Natural killer cell treated with Interleukin-12 subunit alpha and Interleukin-12 subunit beta and Interleukin-15 and Interleukin-18, amount 100 ng/mL, for 72 hours (primary cell): ENCODE measurements at regions not wholly inside any gene's neighbourhood (a gene's known extent, or its start where the extent isn't known, plus 50 kb on each side); places are given as distances from the start of the nearest gene placed in this dataset.

Experiments
- ATAC-seq, 2 donors: fragments of 150-1000 bp; cut with Tn5 transposase in 1 of 2; sonication (Bioruptor Pico), chemical (Tn5 transposase) in 1 of 2; 2 replicates each; pipeline ENCODE4 v1.10.0; 2021
- DNase-seq: peaks from one replicate; pipeline ENCODE4 v3.0.0; 2022; ENCODE audit warnings: low spot score
- H3K27ac Mint-ChIP-seq, 2 donors: 1 replicate in 1 of 2; 2 replicates in 1 of 2; pipeline ENCODE4 v1.8.0; 2022; ENCODE audit warnings: mixed read lengths in 2 of 2, mild to moderate bottlenecking in 1 of 2, moderate library complexity in 1 of 2
- H3K27me3 Mint-ChIP-seq, 2 donors: 1 replicate in 1 of 2; 2 replicates in 1 of 2; pipeline ENCODE4 v1.8.0; 2022; ENCODE audit warnings: mixed read lengths in 2 of 2
- H3K36me3 Mint-ChIP-seq: one replicate; pipeline ENCODE4 v1.8.0; 2022; ENCODE audit warnings: mixed read lengths
- H3K4me1 Mint-ChIP-seq, 2 donors: 1 replicate in 1 of 2; 2 replicates in 1 of 2; pipeline ENCODE4 v1.8.0; 2022; ENCODE audit warnings: low read depth in 2 of 2, mixed read lengths in 2 of 2, mild to moderate bottlenecking in 1 of 2
- H3K4me3 Mint-ChIP-seq: one replicate; pipeline ENCODE4 v1.8.0; 2022; ENCODE audit warnings: mixed read lengths
- H3K9me3 Mint-ChIP-seq: 2 replicates; pipeline ENCODE4 v1.8.0; 2022; ENCODE audit warnings: mixed read lengths

GRCh38 chr13:67630640-67631039 is 400.5 kb upstream of the PCDH9 start:
- H3K9me3 Mint-ChIP-seq: peaks cover 16% of the 10 kb centered on the region
- H3K27ac Mint-ChIP-seq: no peak overlapping the region

GRCh38 chr13:67623630-67624029 is 393.5 kb upstream of the PCDH9 start:
- Mint-ChIP-seq H3K27ac (no peak overlapping the region), H3K36me3 (no peaks in the 10 kb centered on the region), H3K4me3 (no peak overlapping the region), H3K4me1 (no peaks in the 10 kb centered on the region), H3K9me3 (peaks cover 18% of the 10 kb centered on the region), H3K27me3 (no peaks in the 10 kb centered on the region)
- no peak for DNase-seq
- no peak for ATAC-seq

More at GRCh38 chr13:67630640-67631039, 400.5 kb upstream of the PCDH9 start:
- ATAC-seq (no peak), DNase-seq (no peak)
- Mint-ChIP-seq H3K27me3 (no peaks in the 10 kb centered on the region), H3K4me1 (no peaks in the 10 kb centered on the region), H3K36me3 (no peaks in the 10 kb centered on the region), H3K4me3 (no peak overlapping the region)

DNA sequence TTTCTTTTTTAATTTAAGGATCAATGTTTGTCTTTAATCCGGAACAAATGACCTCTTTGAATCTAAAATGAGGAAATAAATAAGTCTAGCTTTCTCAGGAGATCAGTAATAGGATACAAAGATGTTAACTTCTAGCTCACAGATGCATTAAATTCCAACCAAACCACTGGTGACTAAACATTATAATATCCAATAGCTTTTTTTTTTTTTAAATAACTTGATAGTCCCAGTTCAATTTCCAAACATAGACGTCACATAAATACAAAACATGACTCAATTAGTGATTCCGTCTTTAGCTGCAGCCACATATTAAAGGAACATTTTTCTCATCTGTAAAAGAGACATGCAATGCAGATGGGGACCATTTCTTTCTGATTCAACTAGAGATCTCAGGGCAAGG is 390.5 kb upstream of the PCDH9 start:
- Mint-ChIP-seq H3K27ac (no peak overlapping the region), H3K4me1 (no peaks in the 10 kb centered on the region), H3K36me3 (no peaks in the 10 kb centered on the region), H3K4me3 (no peak overlapping the region), H3K27me3 (no peaks in the 10 kb centered on the region), H3K9me3 (peaks cover 10% of the 10 kb centered on the region)
- ATAC-seq (no peak), DNase-seq (no peak)

GRCh38 chr13:67619995-67620380 is 389.9 kb upstream of the PCDH9 start:
- H3K4me3 Mint-ChIP-seq: no peak overlapping the region
- no peaks in the 10 kb centered on the region for H3K4me1 Mint-ChIP-seq
- H3K9me3 Mint-ChIP-seq: peaks cover 10% of the 10 kb centered on the region
- no peak overlapping the region for H3K27ac Mint-ChIP-seq
- DNase-seq (no peak), ATAC-seq (no peak)
- no peaks in the 10 kb centered on the region for H3K27me3 Mint-ChIP-seq
- no peaks in the 10 kb centered on the region for H3K36me3 Mint-ChIP-seq

DNA sequence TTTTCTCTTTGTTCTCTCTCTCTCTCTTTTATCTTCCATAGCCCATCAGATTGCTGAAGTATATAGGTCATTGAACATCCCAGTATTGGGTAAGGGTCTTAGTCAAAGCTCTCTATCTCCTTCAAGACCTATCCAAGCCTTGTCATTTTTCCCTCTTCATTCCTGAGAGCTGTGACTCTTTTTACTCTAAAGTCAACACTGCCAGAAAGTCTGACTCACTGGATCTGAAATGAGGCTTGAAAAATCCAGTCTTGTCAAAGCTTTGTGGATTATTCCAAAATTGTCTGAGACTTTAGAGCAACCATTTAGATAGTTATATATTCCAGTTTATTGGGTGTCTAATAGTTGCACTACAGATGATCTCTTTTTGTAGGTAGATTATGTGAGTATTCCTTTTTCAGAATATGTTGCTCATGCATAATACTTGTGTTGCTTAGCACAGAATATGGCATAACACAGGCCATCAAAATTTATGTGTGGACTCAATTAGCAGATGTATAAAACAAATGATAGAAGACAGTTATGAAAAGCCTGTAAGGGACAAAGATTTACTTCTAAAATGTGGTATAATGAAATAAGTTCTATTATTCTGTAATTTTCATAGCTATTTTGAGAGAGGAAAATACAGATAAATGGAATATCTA is 389.3 kb upstream of the PCDH9 start:
- H3K4me3 Mint-ChIP-seq: no peak overlapping the region
- no peaks in the 10 kb centered on the region for H3K4me1 Mint-ChIP-seq
- no peaks in the 10 kb centered on the region for H3K27me3 Mint-ChIP-seq
- no peak for DNase-seq
- ATAC-seq: no peak
- no peak overlapping the region for H3K27ac Mint-ChIP-seq
- H3K36me3 Mint-ChIP-seq: no peaks in the 10 kb centered on the region
- peaks cover 10% of the 10 kb centered on the region for H3K9me3 Mint-ChIP-seq

DNA sequence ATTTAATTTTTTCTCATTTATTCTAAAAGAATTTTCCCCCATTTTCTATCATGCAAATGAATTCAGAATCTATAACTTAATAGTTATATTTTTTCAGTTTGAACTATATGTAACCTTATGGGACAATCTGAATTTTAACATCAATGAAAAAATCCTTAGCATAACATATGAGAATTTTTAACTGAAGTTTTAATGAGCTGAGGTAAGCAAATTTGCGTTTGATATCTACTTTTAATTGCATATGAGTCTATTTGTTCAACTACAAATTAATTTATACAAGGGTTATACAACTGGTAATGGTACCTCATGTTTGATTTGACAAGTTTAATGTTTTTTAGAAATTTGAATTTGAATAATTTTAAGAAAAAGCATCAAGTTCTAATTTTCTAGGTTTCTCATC is 384.4 kb upstream of the PCDH9 start:
- H3K4me1 Mint-ChIP-seq: no peaks in the 10 kb centered on the region
- no peaks in the 10 kb centered on the region for H3K27me3 Mint-ChIP-seq
- DNase-seq (no peak), ATAC-seq (no peak)
- no peak overlapping the region for H3K27ac Mint-ChIP-seq
- no peak overlapping the region for H3K4me3 Mint-ChIP-seq
- H3K36me3 Mint-ChIP-seq: no peaks in the 10 kb centered on the region
- peaks cover 8% of the 10 kb centered on the region for H3K9me3 Mint-ChIP-seq

DNA sequence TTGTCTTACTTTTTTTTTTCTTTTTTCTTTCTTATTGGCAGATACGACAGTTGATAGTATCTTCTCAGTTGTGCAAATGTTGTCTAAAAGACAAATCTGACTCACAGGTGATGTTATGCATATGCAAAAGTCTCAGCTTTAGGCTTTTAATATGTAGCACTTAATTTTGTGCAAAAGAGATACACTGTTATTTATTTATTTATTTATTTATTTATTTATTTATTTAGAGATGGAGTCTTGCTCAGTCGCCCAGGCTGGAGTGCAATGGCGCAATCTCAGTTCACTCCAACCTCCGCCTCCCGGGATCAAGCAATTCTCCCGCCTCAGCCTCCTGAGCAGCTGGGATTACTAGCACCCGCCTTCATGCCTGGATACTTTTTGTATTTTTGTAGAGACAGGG is 383.9 kb upstream of the PCDH9 start:
- Mint-ChIP-seq H3K4me1 (no peaks in the 10 kb centered on the region), H3K36me3 (no peaks in the 10 kb centered on the region), H3K27ac (no peak overlapping the region), H3K27me3 (no peaks in the 10 kb centered on the region), H3K4me3 (no peak overlapping the region), H3K9me3 (peaks cover 6% of the 10 kb centered on the region)
- ATAC-seq (no peak), DNase-seq (no peak)

GRCh38 chr13:67588607-67589006 is 358.5 kb upstream of the PCDH9 start:
- Mint-ChIP-seq H3K4me1 (no peaks in the 10 kb centered on the region), H3K9me3 (peaks cover 23% of the 10 kb centered on the region), H3K36me3 (peaks cover 11% of the 10 kb centered on the region), H3K4me3 (no peak overlapping the region), H3K27ac (no peak overlapping the region), H3K27me3 (no peaks in the 10 kb centered on the region)
- DNase-seq (no peak), ATAC-seq (no peak)

DNA sequence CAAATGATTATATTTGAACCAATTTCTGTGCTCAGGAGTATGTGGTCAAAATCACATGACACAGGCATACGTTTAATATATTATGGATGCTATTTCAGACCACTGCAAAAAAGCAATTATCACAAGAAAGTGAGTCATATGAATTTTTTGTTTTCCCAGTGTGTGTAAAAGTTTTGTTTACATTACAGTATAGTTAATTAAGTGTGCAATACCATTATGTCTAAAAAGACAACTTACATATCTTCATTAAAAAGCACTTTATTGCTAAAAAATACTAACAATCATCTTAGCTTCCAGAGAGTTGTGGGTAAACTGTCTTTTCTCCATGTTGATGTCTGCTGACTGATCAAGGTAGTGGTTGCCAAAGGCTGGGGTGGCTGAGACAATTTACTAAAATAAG is 347.2 kb upstream of the PCDH9 start:
- Mint-ChIP-seq H3K27ac (no peak overlapping the region), H3K4me3 (no peak overlapping the region), H3K27me3 (no peaks in the 10 kb centered on the region), H3K4me1 (no peaks in the 10 kb centered on the region), H3K9me3 (peaks cover 15% of the 10 kb centered on the region), H3K36me3 (no peaks in the 10 kb centered on the region)
- DNase-seq: no peak
- ATAC-seq: no peak

- Mint-ChIP-seq H3K27me3 (no peaks in the 10 kb centered on the region), H3K4me1 (no peaks in the 10 kb centered on the region), H3K9me3 (peaks cover 15% of the 10 kb centered on the region), H3K27ac (no peak overlapping the region), H3K4me3 (no peak overlapping the region), H3K36me3 (no peaks in the 10 kb centered on the region)
- ATAC-seq (no peak), DNase-seq (no peak)
These were observed 344.4 kb upstream of the PCDH9 start for GRCh38 chr13:67574320-67575233.

DNA sequence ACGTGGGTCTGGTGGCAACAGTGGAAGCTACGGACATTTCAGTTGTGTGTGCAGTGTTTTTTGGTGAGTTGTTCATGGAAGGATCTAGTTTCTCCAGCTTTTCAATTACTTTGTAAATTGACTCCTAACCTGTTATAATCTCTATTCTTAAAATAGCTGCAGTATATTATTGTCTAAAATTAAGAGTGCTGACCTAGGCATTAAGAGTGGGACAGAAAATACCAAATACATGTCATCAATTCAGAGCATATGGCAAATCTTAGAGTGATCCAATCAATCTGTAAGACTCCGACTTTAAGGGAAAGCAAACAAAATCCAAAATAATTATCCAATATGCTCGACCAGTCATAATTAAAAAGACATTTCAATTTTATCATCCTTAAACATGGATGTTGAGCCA is 338.1 kb upstream of the PCDH9 start:
- H3K27me3 Mint-ChIP-seq: no peaks in the 10 kb centered on the region
- DNase-seq (no peak), ATAC-seq (no peak)
- H3K36me3 Mint-ChIP-seq: no peaks in the 10 kb centered on the region
- no peak overlapping the region for H3K4me3 Mint-ChIP-seq
- H3K27ac Mint-ChIP-seq: no peak overlapping the region
- peaks cover under 1% of the 10 kb centered on the region for H3K9me3 Mint-ChIP-seq
- no peaks in the 10 kb centered on the region for H3K4me1 Mint-ChIP-seq

DNA sequence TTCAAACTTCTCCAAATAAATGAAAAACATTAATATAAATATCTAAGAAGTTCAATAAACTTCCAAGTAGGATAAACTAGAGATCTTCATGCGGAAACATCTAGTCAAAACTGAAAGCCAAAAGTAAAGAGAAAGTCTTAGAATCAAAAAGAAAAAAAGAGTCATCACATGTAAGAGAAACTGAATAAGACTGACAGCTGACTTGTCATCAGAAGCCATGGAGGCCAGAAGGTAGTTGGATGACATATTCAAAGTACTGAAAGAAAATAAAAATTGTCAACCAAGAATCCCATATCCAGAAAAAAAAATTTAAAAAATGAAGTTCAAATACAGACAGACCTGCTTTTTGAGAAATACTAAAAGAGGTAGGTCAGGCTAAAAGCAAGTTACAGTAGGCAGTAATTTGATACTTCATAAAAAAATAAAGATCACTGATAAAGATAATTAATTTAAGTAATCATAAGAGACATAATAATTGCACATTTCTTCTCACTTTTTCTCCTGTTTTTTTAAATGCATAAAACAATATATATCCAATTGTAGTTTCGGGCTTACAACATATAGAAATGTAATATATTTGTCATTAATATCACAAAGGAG is 327.6 kb upstream of the PCDH9 start:
- DNase-seq (no peak), ATAC-seq (no peak)
- Mint-ChIP-seq H3K4me1 (no peaks in the 10 kb centered on the region), H3K27ac (no peak overlapping the region), H3K36me3 (peaks cover 13% of the 10 kb centered on the region), H3K27me3 (no peaks in the 10 kb centered on the region), H3K4me3 (no peak overlapping the region), H3K9me3 (peaks cover 11% of the 10 kb centered on the region)

- Mint-ChIP-seq H3K27ac (no peak overlapping the region), H3K36me3 (peaks cover 13% of the 10 kb centered on the region), H3K4me3 (no peak overlapping the region), H3K4me1 (no peaks in the 10 kb centered on the region), H3K9me3 (peaks cover 11% of the 10 kb centered on the region), H3K27me3 (no peaks in the 10 kb centered on the region)
- ATAC-seq (no peak), DNase-seq (no peak)
These were observed 327.0 kb upstream of the PCDH9 start for GRCh38 chr13:67557118-67557517.

DNA sequence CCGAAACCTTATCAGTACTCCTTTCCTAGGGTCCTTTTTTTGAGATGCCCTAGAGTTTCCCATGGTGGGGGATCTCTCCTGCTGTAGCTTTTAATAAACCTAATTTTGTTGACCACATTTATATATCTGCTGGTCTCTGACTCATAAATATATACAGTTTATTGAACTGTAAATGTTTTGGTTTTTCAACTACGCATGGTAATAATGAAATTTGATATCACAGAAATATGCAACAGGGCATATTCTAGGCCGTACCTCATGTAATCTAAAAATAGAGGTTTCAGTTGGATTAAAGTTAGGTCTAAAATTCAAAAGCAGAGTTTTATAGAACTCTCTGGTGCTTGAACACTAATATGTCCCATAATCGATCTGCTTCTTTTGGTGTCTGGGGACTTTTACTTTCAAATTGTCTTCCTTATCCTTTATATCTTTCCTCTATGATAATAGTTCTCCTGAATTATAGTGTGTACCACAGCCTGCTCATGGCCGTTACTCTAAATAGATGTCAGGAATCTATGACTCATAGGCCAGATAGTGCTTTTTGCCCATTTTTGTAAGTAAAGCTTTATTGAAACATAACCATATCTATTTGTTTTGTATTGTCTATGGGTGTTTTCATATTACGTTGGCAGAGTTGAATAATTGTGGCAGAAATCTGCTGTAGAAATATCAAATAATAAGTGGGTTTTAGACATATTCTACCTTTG is 324.8 kb upstream of the PCDH9 start:
- Mint-ChIP-seq H3K27ac (no peak overlapping the region), H3K9me3 (peaks cover 14% of the 10 kb centered on the region), H3K36me3 (peaks cover 13% of the 10 kb centered on the region), H3K27me3 (no peaks in the 10 kb centered on the region), H3K4me3 (no peak overlapping the region), H3K4me1 (no peaks in the 10 kb centered on the region)
- ATAC-seq: no peak
- DNase-seq: no peak
